Loucy (cell line): ENCODE measurements at regions not wholly inside any gene's neighbourhood (a gene's known extent, or its start where the extent isn't known, plus 50 kb on each side); places are given as distances from the start of the nearest gene placed in this dataset.

ENCODE experiments used
- EZH2phosphoT487 ChIP-seq: fragments of 200-600 bp; IDR thresholded peaks from 2 replicates; pipeline ENCODE4 v1.6.1; 2018; ENCODE audit warnings: antibody characterized with exemption, mild to moderate bottlenecking, moderate library complexity, borderline replicate concordance
- TF ChIP-seq, protein P1 (sequence below): fragments of 200-600 bp; sonication (generic); conservative IDR thresholded peaks from 2 replicates; pipeline ENCODE4 v1.5.1; 2014; ENCODE audit warnings: mild to moderate bottlenecking, antibody characterized with exemption, low read length

DNA sequence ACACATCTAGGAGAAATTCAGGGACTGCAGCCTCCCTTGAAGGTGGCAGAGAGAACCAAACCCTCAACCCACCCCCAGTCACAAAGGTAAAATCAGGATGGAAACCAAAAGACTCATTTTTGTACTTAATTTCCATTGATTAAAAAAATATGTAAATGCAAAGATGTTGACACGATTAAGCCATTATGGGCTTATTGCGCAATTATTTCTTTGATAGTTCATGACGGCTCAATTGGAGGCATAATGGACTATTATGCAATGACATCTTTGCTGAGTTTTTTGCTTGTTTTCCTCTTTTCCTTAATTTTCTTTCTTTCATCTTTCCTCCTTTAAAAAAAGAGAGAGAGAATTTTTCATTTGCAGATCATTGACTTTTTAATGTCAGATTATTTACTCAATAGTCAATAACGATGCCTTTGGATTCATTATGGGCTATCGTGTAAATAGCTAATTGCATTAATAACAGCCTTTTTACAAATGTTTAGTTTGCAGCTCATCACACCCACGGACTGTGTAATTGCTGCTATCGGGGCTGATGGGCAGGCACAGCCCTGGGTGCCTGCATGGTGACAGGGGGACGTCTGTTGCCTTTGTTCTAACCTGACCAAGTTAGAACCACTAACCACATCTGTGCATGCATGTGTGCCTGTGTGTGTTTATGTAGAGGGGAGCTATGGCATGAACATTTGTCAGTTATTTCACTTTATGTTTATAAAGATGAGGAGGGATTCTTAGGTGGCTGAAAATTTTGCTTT, 482.4 kb upstream of the TSHZ3 start:
- TF ChIP-seq, protein P1, sequence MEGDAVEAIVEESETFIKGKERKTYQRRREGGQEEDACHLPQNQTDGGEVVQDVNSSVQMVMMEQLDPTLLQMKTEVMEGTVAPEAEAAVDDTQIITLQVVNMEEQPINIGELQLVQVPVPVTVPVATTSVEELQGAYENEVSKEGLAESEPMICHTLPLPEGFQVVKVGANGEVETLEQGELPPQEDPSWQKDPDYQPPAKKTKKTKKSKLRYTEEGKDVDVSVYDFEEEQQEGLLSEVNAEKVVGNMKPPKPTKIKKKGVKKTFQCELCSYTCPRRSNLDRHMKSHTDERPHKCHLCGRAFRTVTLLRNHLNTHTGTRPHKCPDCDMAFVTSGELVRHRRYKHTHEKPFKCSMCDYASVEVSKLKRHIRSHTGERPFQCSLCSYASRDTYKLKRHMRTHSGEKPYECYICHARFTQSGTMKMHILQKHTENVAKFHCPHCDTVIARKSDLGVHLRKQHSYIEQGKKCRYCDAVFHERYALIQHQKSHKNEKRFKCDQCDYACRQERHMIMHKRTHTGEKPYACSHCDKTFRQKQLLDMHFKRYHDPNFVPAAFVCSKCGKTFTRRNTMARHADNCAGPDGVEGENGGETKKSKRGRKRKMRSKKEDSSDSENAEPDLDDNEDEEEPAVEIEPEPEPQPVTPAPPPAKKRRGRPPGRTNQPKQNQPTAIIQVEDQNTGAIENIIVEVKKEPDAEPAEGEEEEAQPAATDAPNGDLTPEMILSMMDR: no peak
- no peak for TF ChIP-seq EZH2phosphoT487
